C4-2B (cell line): ENCODE measurements at regions not wholly inside any gene's neighbourhood (a gene's known extent, or its start where the extent isn't known, plus 50 kb on each side); places are given as distances from the start of the nearest gene placed in this dataset.
"Not testable (repeated sequence)": the region's sequence is repeated elsewhere in the genome, so short reads cannot be mapped to it uniquely, and the experiment has no call there.

Source experiments
- H3K27ac ChIP-seq: fragments of 450-650 bp; 2 replicates; pipeline ENCODE4 v1.5.1; 2017
- ZFX ChIP-seq: fragments of 450-650 bp; IDR thresholded peaks from 2 replicates; pipeline ENCODE4 v1.6.1; 2017
- TF ChIP-seq, protein P1 (sequence below): fragments of 450-650 bp; conservative IDR thresholded peaks from 2 replicates; pipeline ENCODE4 v1.5.1; 2017; ENCODE audit warnings: mild to moderate bottlenecking

DNA sequence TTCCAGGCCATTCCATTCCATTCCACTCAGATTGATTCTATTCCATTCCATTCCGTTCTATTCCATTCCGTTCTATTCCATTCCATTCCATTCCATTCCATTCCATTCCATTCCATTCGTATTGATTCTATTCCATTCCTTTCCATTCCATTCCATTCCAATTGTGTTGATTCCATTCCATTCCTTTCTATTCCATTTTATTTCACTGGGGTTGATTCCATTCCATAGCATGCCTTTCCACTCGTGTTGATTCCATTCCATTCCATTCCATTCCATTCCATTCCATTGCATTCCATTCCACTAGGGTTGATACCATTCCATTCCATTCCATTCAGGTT lies 1142.3 kb downstream of the RPIA start:
- no peak for TF ChIP-seq ZFX
- TF ChIP-seq, protein P1, sequence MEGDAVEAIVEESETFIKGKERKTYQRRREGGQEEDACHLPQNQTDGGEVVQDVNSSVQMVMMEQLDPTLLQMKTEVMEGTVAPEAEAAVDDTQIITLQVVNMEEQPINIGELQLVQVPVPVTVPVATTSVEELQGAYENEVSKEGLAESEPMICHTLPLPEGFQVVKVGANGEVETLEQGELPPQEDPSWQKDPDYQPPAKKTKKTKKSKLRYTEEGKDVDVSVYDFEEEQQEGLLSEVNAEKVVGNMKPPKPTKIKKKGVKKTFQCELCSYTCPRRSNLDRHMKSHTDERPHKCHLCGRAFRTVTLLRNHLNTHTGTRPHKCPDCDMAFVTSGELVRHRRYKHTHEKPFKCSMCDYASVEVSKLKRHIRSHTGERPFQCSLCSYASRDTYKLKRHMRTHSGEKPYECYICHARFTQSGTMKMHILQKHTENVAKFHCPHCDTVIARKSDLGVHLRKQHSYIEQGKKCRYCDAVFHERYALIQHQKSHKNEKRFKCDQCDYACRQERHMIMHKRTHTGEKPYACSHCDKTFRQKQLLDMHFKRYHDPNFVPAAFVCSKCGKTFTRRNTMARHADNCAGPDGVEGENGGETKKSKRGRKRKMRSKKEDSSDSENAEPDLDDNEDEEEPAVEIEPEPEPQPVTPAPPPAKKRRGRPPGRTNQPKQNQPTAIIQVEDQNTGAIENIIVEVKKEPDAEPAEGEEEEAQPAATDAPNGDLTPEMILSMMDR = no peak
- H3K27ac ChIP-seq = no peak overlapping the region

GRCh38 chr2:89834306-89834705 lies 1142.8 kb downstream of the RPIA start:
- TF ChIP-seq ZFX = no peak
- TF ChIP-seq, protein P1 = no peak
- H3K27ac ChIP-seq = no peak overlapping the region

GRCh38 chr2:89836326-89836725 lies 1144.9 kb downstream of the RPIA start:
- H3K27ac ChIP-seq = not testable (repeated sequence)

GRCh38 chr2:89837962-89838625 lies 1146.6 kb downstream of the RPIA start:
- no peak for TF ChIP-seq ZFX
- TF ChIP-seq, protein P1 = no peak
- no peak overlapping the region for H3K27ac ChIP-seq

GRCh38 chr2:89840175-89840574 lies 1148.7 kb downstream of the RPIA start:
- H3K27ac ChIP-seq = not testable (repeated sequence)

DNA sequence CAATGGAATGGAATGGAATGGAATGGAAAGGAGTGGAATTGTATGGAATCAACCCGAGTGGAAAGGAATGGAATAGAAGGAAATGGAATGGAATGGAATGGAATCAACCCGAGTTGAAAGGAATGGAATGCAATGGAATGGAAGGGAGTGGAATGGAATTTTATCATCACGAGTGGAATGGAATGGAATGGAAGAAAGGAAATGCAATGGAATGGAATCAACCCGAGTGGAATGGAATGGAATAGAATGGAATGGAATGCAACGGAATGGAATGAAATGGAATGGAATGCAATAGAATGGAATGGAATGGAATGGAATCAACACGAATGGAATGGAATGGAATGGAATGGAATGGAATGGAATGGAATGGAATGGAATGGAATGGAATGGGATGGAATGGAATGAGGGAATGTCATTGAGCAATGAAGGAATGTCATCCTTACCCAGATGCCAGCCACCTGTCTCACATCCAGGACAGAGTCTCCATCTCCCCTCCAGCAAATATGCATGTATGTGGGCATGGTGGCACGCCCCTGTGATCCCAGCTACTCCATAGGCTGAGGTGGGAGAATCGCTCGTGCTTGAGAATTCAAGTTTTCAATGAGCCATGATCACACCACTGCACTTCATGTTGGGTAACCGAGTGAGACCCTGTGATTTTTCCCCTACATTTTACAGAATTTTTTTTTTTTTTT lies 1149.5 kb downstream of the RPIA start:
- not testable (repeated sequence) for H3K27ac ChIP-seq

GRCh38 chr2:89841476-89841840 lies 1150.0 kb downstream of the RPIA start:
- no peak for TF ChIP-seq ZFX
- TF ChIP-seq, protein P1 = no peak
- no peak overlapping the region for H3K27ac ChIP-seq

DNA sequence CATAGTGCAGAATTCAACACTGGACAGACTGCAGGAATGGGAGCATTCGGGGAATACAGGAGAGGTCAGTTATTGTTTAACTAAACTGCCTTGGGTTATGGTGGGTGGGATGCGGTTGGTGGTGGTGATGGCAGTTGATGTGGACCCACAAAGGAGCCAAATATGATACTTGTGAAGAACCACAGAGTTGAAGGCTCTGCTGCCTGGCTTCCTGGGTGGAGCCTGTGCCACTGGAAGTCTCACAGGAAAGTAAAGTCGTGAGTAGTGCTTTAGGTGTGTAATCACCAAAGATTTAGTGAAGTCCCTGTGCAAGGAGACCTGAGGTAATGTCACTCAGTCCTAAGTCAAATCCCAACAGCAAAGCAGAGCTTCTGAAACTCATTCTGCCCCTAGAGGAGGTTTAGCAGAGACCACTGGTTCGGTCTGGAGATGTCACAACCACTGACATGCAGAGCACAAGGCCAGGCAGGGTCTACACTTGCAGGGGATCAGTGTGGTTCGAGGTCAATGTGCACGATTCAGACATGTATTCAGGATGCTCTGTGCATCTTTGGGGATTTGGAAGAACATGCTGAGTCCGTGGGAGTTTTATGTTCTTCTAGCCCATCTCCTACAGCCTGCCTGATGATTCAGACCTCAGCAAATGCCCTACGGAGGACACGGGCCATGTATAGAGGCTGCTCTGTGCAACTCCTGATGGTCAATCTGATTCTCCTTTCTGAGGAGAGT lies 1150.9 kb downstream of the RPIA start:
- TF ChIP-seq ZFX = no peak
- TF ChIP-seq, protein P1 = no peak
- H3K27ac ChIP-seq = no peak overlapping the region
